Right lobe of liver (tissue), 6 donors: ENCODE measurements at regions not wholly inside any gene's neighbourhood (a gene's known extent, or its start where the extent isn't known, plus 50 kb on each side); places are given as distances from the start of the nearest gene placed in this dataset.

Experiments used
- ATAC-seq, 4 donors: fragments of 200-7000 bp; cut with Tn5 transposase; one replicate each; pipeline ENCODE4 v1.9.1; 2020; ENCODE audit warnings: mild to moderate bottlenecking in 4 of 4, moderate library complexity in 4 of 4
- DNase-seq, 3 donors: peaks; one replicate each; pipeline ENCODE4 v3.0.0-alpha.2; 2020
- H3K27ac ChIP-seq, 3 donors: fragments of 200-600 bp; one replicate each; pipeline ENCODE4 v1.8.0; 2022
- H3K27me3 ChIP-seq, 2 donors: fragments of 200-600 bp; one replicate each; pipeline ENCODE4 v1.8.0; 2022
- H3K36me3 ChIP-seq, 4 donors: fragments of 200-600 bp; sonication (generic) in 1 of 4; one replicate each; pipeline versions ENCODE4 v1.5.1 to v1.8.0; 2017 to 2022; ENCODE audit warnings: control low read depth in 1 of 4
- H3K4me1 ChIP-seq, 4 donors: fragments of 200-600 bp; sonication (generic) in 1 of 4; one replicate each; pipeline versions ENCODE4 v1.5.1 to v1.8.0; 2017 to 2022; ENCODE audit warnings: control low read depth in 1 of 4
- H3K4me3 ChIP-seq, 3 donors: fragments of 200-600 bp; one replicate each; pipeline ENCODE4 v1.8.0; 2022
- H3K9me3 ChIP-seq, 4 donors: fragments of 200-600 bp; sonication (generic) in 1 of 4; one replicate each; pipeline versions ENCODE4 v1.5.1 to v1.8.0; 2017 to 2022; ENCODE audit warnings: control low read depth in 1 of 4
- POLR2A ChIP-seq: fragments of 450-650 bp; IDR thresholded peaks from one replicate; pipeline ENCODE4 v1.6.1; 2017; ENCODE audit warnings: antibody characterized with exemption, mild to moderate bottlenecking
- WGBS: methylation state at CpG from one replicate; pipeline ENCODE4 v1.1.6; 2018; ENCODE audit warnings: low coverage, low lambda C conversion rate; ENCODE audit not compliant: insufficient coverage; ENCODE audit errors: missing lambda C conversion rate; 5-methylcytosine and 5-hydroxymethylcytosine counted together
- intact Hi-C, 2 donors: fragments of 100-400 bp; cut with DNase I; formaldehyde crosslinking; loops; one replicate each; pipeline versions ENCODE4 v1.11.2 to v1.14.1; 2022
- TF ChIP-seq, protein P1 (sequence below), 4 donors: fragments of 200-600 bp in 3 of 4; fragments of 450-650 bp in 1 of 4; IDR thresholded peaks; one replicate each; pipeline versions ENCODE4 v1.5.1 to v1.8.0; 2016 to 2022; ENCODE audit warnings: antibody characterized with exemption in 4 of 4, mild to moderate bottlenecking in 2 of 4
- donor health status: DM: no; HTN: yes; CAD: no.
- donor health status: DM: no; HTN: no; CAD: no.
- donor health status: DM: no; HTN: no; CAD: no.
- donor health status: DM: no; HTN: yes; CAD: no.
- donor health status: DM: no; HTN: yes; CAD: no.

DNA sequence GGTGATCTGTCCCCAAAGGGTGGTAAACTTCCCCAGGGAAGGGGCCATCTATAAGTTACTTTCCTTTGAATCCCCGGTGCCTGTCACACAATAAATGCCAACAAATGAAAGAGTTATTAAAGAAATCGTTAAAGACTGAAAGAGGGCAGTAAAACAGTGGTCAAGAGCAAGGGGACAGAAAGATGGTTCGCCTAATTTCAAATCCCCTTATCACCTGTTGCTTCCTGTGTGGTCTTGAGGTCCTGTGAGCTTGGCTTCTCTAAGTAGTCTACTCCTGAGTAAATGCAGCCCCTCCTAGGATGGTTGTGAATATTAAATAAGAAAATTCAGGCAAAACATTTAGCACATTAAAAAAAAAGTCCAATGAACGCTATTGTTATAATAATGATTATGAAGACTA is 225.7 kb upstream of the ADAMTS9 start:
- no peaks in the 10 kb centered on the region for H3K36me3 ChIP-seq
- intact Hi-C loops: no loop called here
- ATAC-seq (no peak), DNase-seq (no peak)
- TF ChIP-seq, protein P1, sequence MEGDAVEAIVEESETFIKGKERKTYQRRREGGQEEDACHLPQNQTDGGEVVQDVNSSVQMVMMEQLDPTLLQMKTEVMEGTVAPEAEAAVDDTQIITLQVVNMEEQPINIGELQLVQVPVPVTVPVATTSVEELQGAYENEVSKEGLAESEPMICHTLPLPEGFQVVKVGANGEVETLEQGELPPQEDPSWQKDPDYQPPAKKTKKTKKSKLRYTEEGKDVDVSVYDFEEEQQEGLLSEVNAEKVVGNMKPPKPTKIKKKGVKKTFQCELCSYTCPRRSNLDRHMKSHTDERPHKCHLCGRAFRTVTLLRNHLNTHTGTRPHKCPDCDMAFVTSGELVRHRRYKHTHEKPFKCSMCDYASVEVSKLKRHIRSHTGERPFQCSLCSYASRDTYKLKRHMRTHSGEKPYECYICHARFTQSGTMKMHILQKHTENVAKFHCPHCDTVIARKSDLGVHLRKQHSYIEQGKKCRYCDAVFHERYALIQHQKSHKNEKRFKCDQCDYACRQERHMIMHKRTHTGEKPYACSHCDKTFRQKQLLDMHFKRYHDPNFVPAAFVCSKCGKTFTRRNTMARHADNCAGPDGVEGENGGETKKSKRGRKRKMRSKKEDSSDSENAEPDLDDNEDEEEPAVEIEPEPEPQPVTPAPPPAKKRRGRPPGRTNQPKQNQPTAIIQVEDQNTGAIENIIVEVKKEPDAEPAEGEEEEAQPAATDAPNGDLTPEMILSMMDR (IDR thresholded peaks at IDR 0.05): no peak
- TF ChIP-seq POLR2A: no peak
- no peak overlapping the region for H3K27ac ChIP-seq
- peaks cover 0 to 7% (median 3%) of the 10 kb centered on the region in 4 donors for H3K4me1 ChIP-seq
- no peaks in the 10 kb centered on the region for H3K9me3 ChIP-seq
- no peak overlapping the region for H3K4me3 ChIP-seq
- H3K27me3 ChIP-seq: no peaks in the 10 kb centered on the region
- WGBS: 71% methylated on average over 2 of the region's 4 CpGs

DNA sequence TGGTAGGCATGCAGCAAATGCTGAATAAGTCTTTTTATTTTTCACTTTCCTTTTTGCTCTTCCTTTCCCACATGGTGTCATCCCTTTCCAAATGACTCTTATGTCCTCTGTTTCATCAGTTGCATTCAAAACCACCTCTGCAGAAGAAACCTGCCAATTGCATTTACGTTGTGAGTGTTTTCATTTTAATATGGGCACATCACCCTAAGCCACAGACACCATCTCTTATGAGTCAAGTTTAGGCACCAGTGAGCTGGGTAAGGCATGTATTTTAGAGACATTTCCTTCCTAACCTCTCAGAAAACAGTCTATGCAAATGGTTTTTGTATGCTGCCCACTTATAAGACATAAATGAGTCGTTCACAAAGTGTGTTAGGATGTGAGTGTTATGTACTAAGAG is 223.3 kb upstream of the ADAMTS9 start:
- H3K4me1 ChIP-seq: peaks cover 0 to 6% (median 2%) of the 10 kb centered on the region in 4 donors
- DNase-seq: no peak
- no peak for ATAC-seq
- WGBS: 30% methylated on average over 2 of the region's 2 CpGs
- intact Hi-C loops: no loop called here
- H3K27me3 ChIP-seq: no peaks in the 10 kb centered on the region
- H3K36me3 ChIP-seq: no peaks in the 10 kb centered on the region
- H3K9me3 ChIP-seq: no peaks in the 10 kb centered on the region
- TF ChIP-seq POLR2A: no peak
- TF ChIP-seq, protein P1 (IDR thresholded peaks at IDR 0.05): no peak
- H3K4me3 ChIP-seq: no peak overlapping the region
- H3K27ac ChIP-seq: no peak overlapping the region

DNA sequence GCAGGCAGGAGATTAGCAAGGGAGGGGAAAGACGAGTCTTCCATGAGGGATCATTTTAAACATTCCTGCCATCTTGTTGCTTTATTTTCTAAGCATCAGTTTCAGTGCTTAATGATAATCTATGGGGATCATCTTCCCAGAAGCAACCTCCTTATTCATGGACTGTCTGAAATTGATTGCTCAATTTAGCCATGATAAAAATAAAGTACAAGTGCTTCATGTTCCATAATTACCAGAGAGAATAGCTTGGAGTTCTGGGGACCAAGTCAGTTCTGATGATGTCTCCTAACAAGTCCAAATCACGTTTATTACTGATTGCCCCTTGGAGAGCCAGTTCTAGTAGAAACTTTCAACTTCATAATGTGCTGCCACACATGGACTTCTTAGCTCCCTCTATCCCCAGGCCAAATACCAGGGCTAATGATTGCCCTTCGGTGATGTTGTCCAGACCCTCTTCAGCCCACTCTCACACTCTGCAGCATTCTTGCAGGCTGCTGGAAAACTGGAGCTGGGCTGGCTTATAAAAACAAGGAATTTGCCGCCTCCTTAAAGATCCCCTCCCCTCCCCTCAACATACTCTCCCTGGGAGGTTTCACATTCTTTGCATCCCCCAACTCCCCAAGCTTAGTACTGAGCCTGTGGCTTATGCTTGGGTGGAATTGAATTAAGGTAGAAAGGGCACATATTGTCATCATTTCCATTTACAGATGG is 222.1 kb upstream of the ADAMTS9 start:
- peaks cover 0 to 4% (median 0%) of the 10 kb centered on the region in 4 donors for H3K4me1 ChIP-seq
- TF ChIP-seq, protein P1 (IDR thresholded peaks at IDR 0.05): no peak
- TF ChIP-seq POLR2A: no peak
- ATAC-seq (no peak), DNase-seq (no peak)
- no peaks in the 10 kb centered on the region for H3K9me3 ChIP-seq
- intact Hi-C loops: no loop called here
- H3K4me3 ChIP-seq: no peak overlapping the region
- WGBS: 50% methylated on average over 4 of the region's 4 CpGs
- H3K27ac ChIP-seq: no peak overlapping the region
- H3K36me3 ChIP-seq: no peaks in the 10 kb centered on the region
- no peaks in the 10 kb centered on the region for H3K27me3 ChIP-seq

DNA sequence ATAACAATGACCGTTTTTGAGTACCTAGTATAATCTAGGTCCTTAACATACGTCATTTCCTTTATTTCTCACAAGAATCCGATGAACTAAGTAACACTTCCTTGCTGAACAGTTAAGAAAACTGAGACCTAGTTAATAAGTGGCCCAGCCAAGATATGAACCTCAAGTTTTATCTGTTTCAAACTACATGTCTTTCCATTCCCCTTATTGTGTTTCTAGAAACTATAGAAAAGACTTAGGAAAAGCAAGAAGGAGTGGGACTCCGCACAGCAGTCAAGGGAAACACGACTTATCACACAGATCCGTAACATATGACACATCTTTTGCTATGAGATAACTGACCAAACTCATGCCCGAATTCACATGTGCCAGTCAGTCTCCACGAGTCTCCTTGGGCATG is 221.2 kb upstream of the ADAMTS9 start:
- Histone ChIP-seq H3K4me3 (no peak overlapping the region), H3K27ac (no peak overlapping the region), H3K27me3 (no peaks in the 10 kb centered on the region), H3K4me1 (peaks cover 0 to 4% (median 0%) of the 10 kb centered on the region in 4 donors), H3K36me3 (no peaks in the 10 kb centered on the region), H3K9me3 (no peaks in the 10 kb centered on the region)
- TF ChIP-seq, protein P1 (IDR thresholded peaks at IDR 0.05): no peak
- TF ChIP-seq POLR2A: no peak
- intact Hi-C loops: no loop called here
- DNase-seq (no peak), ATAC-seq (no peak)
- 72% methylated on average over 8 of the region's 8 CpGs for WGBS
